ENCODE measurements at regions not wholly inside any gene's neighbourhood (a gene's known extent, or its start where the extent isn't known, plus 50 kb on each side); places are given as distances from the start of the nearest gene placed in this dataset.

GRCh38 chr6:131399433-131399832, 173.6 kb upstream of the ARG1 start:
- TF ChIP-seq CTCF (optimal IDR thresholded peaks at IDR 0.05 in 1 of 3, IDR thresholded peaks at IDR 0.05 in 1 of 3, conservative IDR thresholded peaks at IDR 0.05 in 1 of 3; ENCODE audit: extremely low read depth in 1 of 3, insufficient read depth in 2 of 3, low read length in 3 of 3) (no peak), EZH2 (IDR thresholded peaks at IDR 0.05; ENCODE audit: low read length) (no peak)
